Duodenal mucosa (tissue), 2 donors: ENCODE measurements at regions not wholly inside any gene's neighbourhood (a gene's known extent, or its start where the extent isn't known, plus 50 kb on each side); places are given as distances from the start of the nearest gene placed in this dataset.

Experiments used
- H3K27ac ChIP-seq: one replicate; pipeline ENCODE4 v1.7.0; 2013; ENCODE audit warnings: low read depth, low read length
- H3K27me3 ChIP-seq, 2 donors: one replicate each; pipeline ENCODE4 v1.7.0; 2013; ENCODE audit warnings: low read length in 2 of 2, control low read depth in 1 of 2; ENCODE audit not compliant: insufficient read depth in 2 of 2, control insufficient read depth in 1 of 2
- H3K36me3 ChIP-seq, 2 donors: one replicate each; pipeline ENCODE4 v1.7.0; 2013; ENCODE audit warnings: low read length in 2 of 2, control low read depth in 1 of 2; ENCODE audit not compliant: insufficient read depth in 2 of 2, control insufficient read depth in 1 of 2
- H3K4me1 ChIP-seq, 2 donors: one replicate each; pipeline ENCODE4 v1.7.0; 2013; ENCODE audit warnings: low read length in 2 of 2, control low read depth in 1 of 2; ENCODE audit not compliant: insufficient read depth in 2 of 2, control insufficient read depth in 1 of 2
- H3K4me3 ChIP-seq, 2 donors: one replicate each; pipeline ENCODE4 v1.7.0; 2013; ENCODE audit warnings: low read length in 2 of 2, low read depth in 1 of 2
- H3K9ac ChIP-seq, 2 donors: one replicate each; pipeline ENCODE4 v1.7.0; 2013; ENCODE audit warnings: low read length in 2 of 2, low read depth in 1 of 2
- H3K9me3 ChIP-seq, 2 donors: one replicate each; pipeline ENCODE4 v1.7.0; 2013; ENCODE audit warnings: low read length in 2 of 2, control low read depth in 1 of 2; ENCODE audit not compliant: control insufficient read depth in 1 of 2

DNA sequence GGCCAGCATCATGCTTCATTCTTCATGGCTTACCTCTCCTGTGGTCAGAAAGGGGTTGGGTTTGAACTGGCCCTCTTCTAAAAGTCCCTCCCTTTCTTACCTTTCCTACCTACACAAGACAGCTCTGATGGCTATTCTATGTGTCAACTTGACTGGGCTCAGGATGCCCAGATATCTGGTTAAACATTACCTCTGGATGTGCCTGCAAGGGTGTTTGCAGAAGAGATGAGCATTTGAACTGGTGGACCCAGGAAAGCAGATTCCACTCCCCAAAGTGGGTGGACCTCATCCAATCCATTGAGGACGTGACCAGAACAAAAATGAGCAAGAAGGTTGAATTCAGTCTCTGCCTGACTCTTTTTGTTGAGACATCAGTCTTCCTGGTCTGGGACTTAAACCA is 79.0 kb upstream of the TCF7L2 start:
- Histone ChIP-seq H3K36me3 (no peaks in the 10 kb centered on the region), H3K9me3 (peaks cover 2 to 5% of the 10 kb centered on the region in 2 donors), H3K9ac (no peak overlapping the region), H3K27ac (no peak overlapping the region), H3K4me1 (no peaks in the 10 kb centered on the region), H3K4me3 (no peak overlapping the region), H3K27me3 (no peaks in the 10 kb centered on the region)

GRCh38 chr10:112872728-112873127 is 77.3 kb upstream of the TCF7L2 start:
- no peak overlapping the region for H3K27ac ChIP-seq
- H3K9ac ChIP-seq: no peak overlapping the region
- H3K4me1 ChIP-seq: no peaks in the 10 kb centered on the region
- no peaks in the 10 kb centered on the region for H3K36me3 ChIP-seq
- H3K4me3 ChIP-seq: no peak overlapping the region
- peaks cover 2 to 5% of the 10 kb centered on the region in 2 donors for H3K9me3 ChIP-seq
- no peaks in the 10 kb centered on the region for H3K27me3 ChIP-seq

GRCh38 chr10:112873541-112873940 is 76.5 kb upstream of the TCF7L2 start:
- H3K9me3 ChIP-seq: peaks cover 2 to 5% of the 10 kb centered on the region in 2 donors
- H3K27me3 ChIP-seq: no peaks in the 10 kb centered on the region
- H3K9ac ChIP-seq: no peak overlapping the region
- no peak overlapping the region for H3K4me3 ChIP-seq
- H3K4me1 ChIP-seq: no peaks in the 10 kb centered on the region
- H3K27ac ChIP-seq: no peak overlapping the region
- H3K36me3 ChIP-seq: no peaks in the 10 kb centered on the region

DNA sequence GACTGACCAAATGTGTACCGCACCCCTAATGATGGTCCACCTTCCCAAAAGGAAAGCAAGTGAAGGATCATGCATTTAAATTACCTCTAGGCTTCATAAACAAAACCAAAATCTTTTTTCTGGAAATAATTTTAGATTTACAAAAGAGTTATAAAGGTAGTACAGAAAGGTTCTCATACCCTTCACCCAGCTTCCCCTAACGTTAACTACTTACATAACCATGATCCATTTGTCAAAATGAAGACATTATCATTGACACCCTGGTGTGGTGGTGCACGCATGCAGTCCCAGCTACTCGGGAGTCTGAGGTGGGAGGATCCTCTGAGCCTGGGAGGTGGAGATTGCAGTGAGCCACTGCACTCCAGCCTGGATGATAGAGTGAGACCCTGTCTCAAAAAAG is 75.1 kb upstream of the TCF7L2 start:
- H3K4me1 ChIP-seq: no peaks in the 10 kb centered on the region
- H3K9ac ChIP-seq: no peak overlapping the region
- H3K9me3 ChIP-seq: peaks cover 2 to 5% of the 10 kb centered on the region in 2 donors
- no peak overlapping the region for H3K27ac ChIP-seq
- no peak overlapping the region for H3K4me3 ChIP-seq
- H3K27me3 ChIP-seq: no peaks in the 10 kb centered on the region
- H3K36me3 ChIP-seq: no peaks in the 10 kb centered on the region

GRCh38 chr10:112875476-112876267 is 74.4 kb upstream of the TCF7L2 start:
- Histone ChIP-seq H3K27me3 (no peaks in the 10 kb centered on the region), H3K9me3 (peaks cover 2 to 5% of the 10 kb centered on the region in 2 donors), H3K4me3 (no peak overlapping the region), H3K27ac (no peak overlapping the region), H3K9ac (no peak overlapping the region), H3K4me1 (no peaks in the 10 kb centered on the region), H3K36me3 (no peaks in the 10 kb centered on the region)

DNA sequence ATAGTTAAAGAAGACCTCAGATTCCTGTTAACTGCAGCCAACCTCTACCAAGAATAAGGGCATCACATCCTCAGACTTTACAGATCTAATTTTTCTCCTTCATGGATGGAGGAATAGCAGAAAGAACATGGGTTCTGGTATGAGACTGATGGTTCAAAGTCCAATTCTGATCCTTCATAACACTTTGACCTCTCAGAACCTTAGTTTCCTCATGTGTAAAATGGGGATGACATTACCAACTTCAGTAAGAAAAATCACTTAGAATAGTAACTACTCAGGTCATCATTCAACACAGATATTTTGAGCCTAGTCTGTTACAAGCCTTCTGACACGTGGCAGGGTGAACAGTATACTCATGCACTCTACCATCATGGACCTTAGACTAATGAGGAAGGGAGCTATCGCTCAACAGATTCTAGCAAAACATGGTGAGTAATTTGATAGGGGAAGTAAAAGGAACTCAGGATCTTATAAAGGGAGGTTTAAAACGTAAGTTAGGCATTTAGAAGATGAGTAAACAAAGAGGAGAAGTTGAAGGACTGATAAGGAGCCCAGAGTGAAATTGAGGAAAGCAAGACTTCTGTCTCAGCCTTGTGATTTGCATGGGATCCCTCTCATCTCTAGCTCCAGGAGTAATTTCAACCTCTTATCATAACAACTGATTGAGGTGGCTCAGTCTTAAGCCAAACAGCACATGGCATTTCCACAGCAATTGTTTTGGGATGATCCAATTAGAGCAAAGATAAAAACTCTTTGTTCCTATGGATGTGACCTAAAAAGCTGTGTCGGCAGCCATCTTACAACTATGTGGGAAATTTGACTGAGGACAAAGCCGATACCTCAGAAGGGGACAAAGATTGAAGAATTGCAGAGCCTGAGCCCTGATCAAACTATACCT is 69.2 kb upstream of the TCF7L2 start:
- no peaks in the 10 kb centered on the region for H3K36me3 ChIP-seq
- H3K27me3 ChIP-seq: no peaks in the 10 kb centered on the region
- H3K4me3 ChIP-seq: no peak overlapping the region
- no peaks in the 10 kb centered on the region for H3K4me1 ChIP-seq
- H3K9me3 ChIP-seq: peaks cover 0 to 3% of the 10 kb centered on the region in 2 donors
- H3K9ac ChIP-seq: no peak overlapping the region
- H3K27ac ChIP-seq: no peak overlapping the region

GRCh38 chr10:112883360-112884178 is 66.5 kb upstream of the TCF7L2 start:
- Histone ChIP-seq H3K4me3 (no peak overlapping the region), H3K4me1 (no peaks in the 10 kb centered on the region), H3K9ac (no peak overlapping the region), H3K27me3 (no peaks in the 10 kb centered on the region), H3K36me3 (no peaks in the 10 kb centered on the region), H3K27ac (no peak overlapping the region), H3K9me3 (peaks cover 0 to 3% of the 10 kb centered on the region in 2 donors)

GRCh38 chr10:112884179-112884504 is 65.9 kb upstream of the TCF7L2 start:
- Histone ChIP-seq H3K9me3 (peaks cover 0 to 3% of the 10 kb centered on the region in 2 donors), H3K4me3 (no peak overlapping the region), H3K9ac (no peak overlapping the region), H3K4me1 (no peaks in the 10 kb centered on the region), H3K27me3 (no peaks in the 10 kb centered on the region), H3K36me3 (no peaks in the 10 kb centered on the region), H3K27ac (no peak overlapping the region)

- H3K4me1 ChIP-seq: no peaks in the 10 kb centered on the region
- H3K36me3 ChIP-seq: no peaks in the 10 kb centered on the region
- H3K4me3 ChIP-seq: no peak overlapping the region
- H3K9ac ChIP-seq: no peak overlapping the region
- no peak overlapping the region for H3K27ac ChIP-seq
- H3K27me3 ChIP-seq: no peaks in the 10 kb centered on the region
- H3K9me3 ChIP-seq: peaks cover 0 to 3% of the 10 kb centered on the region in 2 donors
Measured at GRCh38 chr10:112886463-112886862, 63.6 kb upstream of the TCF7L2 start.

GRCh38 chr10:112887968-112888367 is 62.1 kb upstream of the TCF7L2 start:
- Histone ChIP-seq H3K27ac (no peak overlapping the region), H3K4me1 (no peaks in the 10 kb centered on the region), H3K4me3 (no peak overlapping the region), H3K27me3 (no peaks in the 10 kb centered on the region), H3K36me3 (no peaks in the 10 kb centered on the region), H3K9ac (no peak overlapping the region), H3K9me3 (peaks cover 0 to 3% of the 10 kb centered on the region in 2 donors)
